SK-N-SH (cell line): ENCODE measurements at regions not wholly inside any gene's neighbourhood (a gene's known extent, or its start where the extent isn't known, plus 50 kb on each side); places are given as distances from the start of the nearest gene placed in this dataset.

Experiments used
- CTCF ChIA-PET: fragments of 300-600, 350-600 bp; formaldehyde crosslinking; extraction: SDS; loops from one replicate; lab custom pipeline; 2021; lab: Yijun Ruan, JAX
- POLR2A ChIA-PET: fragments of 350-600 bp; sonication (Branson Sonifier 250); formaldehyde crosslinking; extraction: SDS; loops from one replicate; lab custom pipeline; 2020; ENCODE audit warnings: antibody characterized with exemption, inconsistent platforms; lab: Yijun Ruan, JAX
- DNase-seq: peaks from one replicate; pipeline ENCODE4 v3.0.0; 2012
- H2AFZ ChIP-seq: fragments of 200-600 bp; sonication (generic); 2 replicates; pipeline ENCODE4 v1.8.1; 2016; ENCODE audit warnings: antibody characterized with exemption, mild to moderate bottlenecking, low read depth
- H3F3A ChIP-seq: fragments of 200-600 bp; sonication (generic); replicated peaks from 2 replicates; pipeline ENCODE3; 2016; ENCODE audit warnings: antibody characterized with exemption, mild to moderate bottlenecking; ENCODE audit not compliant: insufficient read depth
- H3K27ac ChIP-seq, 2 experiments: fragments of 200-500 bp in 1 of 2; fragments of 200-600 bp in 1 of 2; sonication (Bioruptor generic) in 1 of 2; sonication (generic), shearing (Covaris generic) in 1 of 2; 2 replicates each; pipeline versions ENCODE4 v1.5.1 to v1.6.1; 2014 to 2016; ENCODE audit warnings: low read depth in 2 of 2, inconsistent platforms in 1 of 2, low read length in 1 of 2, mild to moderate bottlenecking in 1 of 2, mixed read lengths in 1 of 2
- H3K27me3 ChIP-seq: fragments of 200-600 bp; sonication (generic), shearing (Covaris generic); 2 replicates; pipeline ENCODE4 v1.6.1; 2016; ENCODE audit warnings: mixed run types; ENCODE audit not compliant: insufficient read depth
- H3K36me3 ChIP-seq, 2 experiments: fragments of 200-500 bp in 1 of 2; fragments of 200-600 bp in 1 of 2; sonication (Bioruptor generic) in 1 of 2; sonication (generic) in 1 of 2; replicated peaks in 1 of 2; 2 replicates each; pipeline versions ENCODE3 to v1.5.1; 2014 to 2016; ENCODE audit warnings: low read length in 1 of 2, mild to moderate bottlenecking in 1 of 2; ENCODE audit not compliant: insufficient read depth in 2 of 2, control insufficient read depth in 1 of 2
- H3K4me1 ChIP-seq, 2 experiments: fragments of 200-500 bp in 1 of 2; fragments of 200-600 bp in 1 of 2; sonication (Bioruptor generic) in 1 of 2; sonication (generic), shearing (Covaris generic) in 1 of 2; 2 replicates each; pipeline versions ENCODE4 v1.5.1 to v1.6.1; 2014 to 2016; ENCODE audit warnings: low read depth in 1 of 2, low read length in 1 of 2, mixed run types in 1 of 2; ENCODE audit not compliant: insufficient read depth in 2 of 2, control insufficient read depth in 1 of 2
- H3K4me2 ChIP-seq: fragments of 200-600 bp; sonication (generic), shearing (Covaris generic); 2 replicates; pipeline ENCODE4 v1.6.1; 2017; ENCODE audit warnings: mixed run types
- H3K4me3 ChIP-seq, 2 experiments: fragments of 200-500 bp in 1 of 2; fragments of 200-600 bp in 1 of 2; sonication (Bioruptor generic) in 1 of 2; sonication (generic), shearing (Covaris generic) in 1 of 2; 2 replicates each; pipeline versions ENCODE4 v1.5.1 to v1.8.1; 2014 to 2016; ENCODE audit warnings: low read depth in 2 of 2, inconsistent platforms in 1 of 2, low read length in 1 of 2, mild to moderate bottlenecking in 1 of 2, mixed read lengths in 1 of 2, moderate library complexity in 1 of 2
- H3K79me2 ChIP-seq: fragments of 200-600 bp; sonication (generic); 2 replicates; pipeline ENCODE4 v1.8.1; 2017; ENCODE audit warnings: mild to moderate bottlenecking; ENCODE audit not compliant: insufficient read depth
- H3K9ac ChIP-seq: fragments of 200-600 bp; sonication (generic); 2 replicates; pipeline ENCODE4 v1.6.1; 2017; ENCODE audit warnings: mixed run types
- H3K9me2 ChIP-seq: fragments of 200-600 bp; sonication (generic); 2 replicates; pipeline ENCODE4 v1.6.1; 2017; ENCODE audit warnings: mixed run types
- H3K9me3 ChIP-seq: fragments of 200-600 bp; sonication (generic); 2 replicates; pipeline ENCODE4 v1.6.1; 2017; ENCODE audit warnings: mixed run types, mild to moderate bottlenecking, moderate library complexity
- H4K20me1 ChIP-seq: fragments of 200-600 bp; sonication (generic); 2 replicates; pipeline ENCODE4 v1.6.1; 2017; ENCODE audit warnings: mild to moderate bottlenecking, mixed run types; ENCODE audit not compliant: insufficient read depth
- ELF1 ChIP-seq: IDR thresholded peaks from 2 replicates; pipeline ENCODE4 v1.4.0; 2012
- EZH2phosphoT487 ChIP-seq: fragments of 200-600 bp; sonication (generic); IDR thresholded peaks from 2 replicates; pipeline ENCODE4 v1.6.1; 2017; ENCODE audit warnings: low read depth, mixed run types, mild to moderate bottlenecking, antibody characterized with exemption, moderate library complexity, borderline replicate concordance
- FOXJ3 ChIP-seq: sonication (generic); formaldehyde crosslinking; IDR thresholded peaks from 2 replicates; pipeline ENCODE4 v1.5.1; 2020; ENCODE audit warnings: mild to moderate bottlenecking, missing genetic modification reagents
- GATA2 ChIP-seq: sonication (generic); formaldehyde crosslinking; IDR thresholded peaks from 2 replicates; pipeline ENCODE4 v1.5.0; 2020; ENCODE audit warnings: mild to moderate bottlenecking, missing genetic modification reagents
- MXI1 ChIP-seq: IDR thresholded peaks from 2 replicates; pipeline ENCODE4 v1.6.1; 2012; ENCODE audit warnings: mild to moderate bottlenecking, low read depth, low read length, improper control_type of control experiment
- NFIC ChIP-seq: IDR thresholded peaks from 2 replicates; pipeline ENCODE4 v1.4.0; 2012; ENCODE audit warnings: borderline replicate concordance
- POLR2AphosphoS5 ChIP-seq: IDR thresholded peaks from 2 replicates; pipeline ENCODE4 v1.6.1; 2012; ENCODE audit warnings: low read depth, low read length
- RCOR1 ChIP-seq: fragments of 150-350 bp; IDR thresholded peaks from 2 replicates; pipeline ENCODE4 v1.6.1; 2017; ENCODE audit warnings: antibody characterized with exemption, low read length
- RXRA ChIP-seq: IDR thresholded peaks from 2 replicates; pipeline ENCODE4 v1.4.0; 2012; ENCODE audit warnings: low read depth, mild to moderate bottlenecking, borderline replicate concordance
- SIN3A ChIP-seq: IDR thresholded peaks from 2 replicates; pipeline ENCODE4 v1.6.1; 2012; ENCODE audit warnings: low read depth, mild to moderate bottlenecking, low read length, moderate library complexity, borderline replicate concordance
- TAF1 ChIP-seq: IDR thresholded peaks from 2 replicates; pipeline ENCODE4 v1.6.1; 2012; ENCODE audit warnings: low read depth, mild to moderate bottlenecking, low read length, moderate library complexity, borderline replicate concordance
- YY1 ChIP-seq: IDR thresholded peaks from 2 replicates; pipeline ENCODE4 v1.4.0; 2012; ENCODE audit warnings: low read depth, mild to moderate bottlenecking
- WGBS: methylation state at CpG from one replicate; pipeline ENCODE4 v1.1.6; 2017; ENCODE audit warnings: low lambda C conversion rate; 5-methylcytosine and 5-hydroxymethylcytosine counted together
- TF ChIP-seq, protein P1 (sequence below): fragments of 150-350 bp; IDR thresholded peaks from 2 replicates; pipeline ENCODE4 v1.6.1; 2017; ENCODE audit warnings: antibody characterized with exemption, low read length, low read depth, borderline replicate concordance
- TF ChIP-seq, protein P2 (sequence below): IDR thresholded peaks from 2 replicates; pipeline ENCODE4 v1.6.1; 2012; ENCODE audit warnings: mild to moderate bottlenecking, low read depth, low read length, moderate library complexity

DNA sequence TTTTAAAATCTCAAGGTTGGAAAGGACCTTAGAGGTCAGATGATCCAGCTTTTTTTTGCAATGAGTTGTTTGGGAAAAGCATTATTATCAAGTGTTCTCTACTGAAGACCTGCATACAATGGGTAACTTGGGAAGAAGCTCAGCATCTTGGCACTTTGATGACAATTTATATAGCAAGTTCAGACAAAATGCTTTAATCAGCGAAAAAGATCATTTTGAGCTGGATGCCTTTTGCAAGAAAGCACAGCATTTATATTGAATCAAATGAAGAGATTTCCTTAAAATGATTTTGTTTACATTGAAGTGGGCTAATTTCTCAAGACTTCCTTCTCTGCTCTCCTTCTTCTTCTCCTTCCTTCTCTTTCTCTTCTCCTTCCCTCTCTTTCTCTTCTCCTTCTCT is 796.4 kb upstream of the CDH2 start:
- Histone ChIP-seq H3K27me3 (no peaks in the 10 kb centered on the region), H3F3A (no peaks in the 10 kb centered on the region), H3K79me2 (no peaks in the 10 kb centered on the region), H3K36me3 (no peaks in the 10 kb centered on the region), H3K9ac (no peak overlapping the region), H3K9me2 (no peaks in the 10 kb centered on the region; the same call in 1 of the 2 replicates), H3K4me2 (no peak overlapping the region), H3K27ac (no peak overlapping the region), H3K9me3 (peaks cover 10% of the 10 kb centered on the region; the same call in 1 of the 2 replicates), H3K4me1 (no peaks in the 10 kb centered on the region; a peak in 1 of 4 replicates), H2AFZ (peak overlapping the region; percentile 14; the same call in 1 of the 2 replicates), H3K4me3 (no peak overlapping the region), H4K20me1 (no peaks in the 10 kb centered on the region)
- CTCF ChIA-PET = no interaction called here
- DNase-seq = no peak
- POLR2A ChIA-PET = no interaction called here
- 79% methylated on average over 1 of the region's 1 CpG for WGBS
- TF ChIP-seq, protein P1, sequence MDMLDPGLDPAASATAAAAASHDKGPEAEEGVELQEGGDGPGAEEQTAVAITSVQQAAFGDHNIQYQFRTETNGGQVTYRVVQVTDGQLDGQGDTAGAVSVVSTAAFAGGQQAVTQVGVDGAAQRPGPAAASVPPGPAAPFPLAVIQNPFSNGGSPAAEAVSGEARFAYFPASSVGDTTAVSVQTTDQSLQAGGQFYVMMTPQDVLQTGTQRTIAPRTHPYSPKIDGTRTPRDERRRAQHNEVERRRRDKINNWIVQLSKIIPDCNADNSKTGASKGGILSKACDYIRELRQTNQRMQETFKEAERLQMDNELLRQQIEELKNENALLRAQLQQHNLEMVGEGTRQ = no peak
- TF ChIP-seq YY1 (no peak), MXI1 (no peak), NFIC (no peak), RXRA (no peak)

DNA sequence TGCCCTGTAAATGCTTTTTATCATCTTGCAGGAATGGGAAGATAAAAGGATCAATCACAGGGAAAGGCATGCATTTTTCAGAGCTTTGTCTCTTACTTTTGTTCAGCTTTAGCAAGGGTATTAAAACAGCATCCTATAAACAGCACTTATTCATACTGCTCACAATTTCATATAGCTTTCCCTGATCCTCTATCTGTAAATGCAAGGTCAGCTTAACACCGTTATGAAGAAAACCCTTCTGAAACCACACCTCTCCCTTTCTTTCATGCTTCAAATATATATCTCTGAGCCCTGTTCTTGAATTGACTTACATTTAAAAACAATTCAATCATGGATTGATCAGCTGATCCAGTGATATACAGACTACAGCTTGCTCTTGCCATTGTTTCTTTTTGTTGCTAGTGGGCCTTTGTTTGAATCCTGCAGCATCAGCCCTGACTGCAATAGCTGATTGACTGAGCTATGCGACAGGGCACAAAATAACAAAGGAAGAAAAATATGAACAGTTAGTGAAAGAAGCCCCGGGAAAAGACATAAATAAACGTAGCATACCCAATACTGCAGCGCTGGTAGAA is 795.5 kb upstream of the CDH2 start:
- no peaks in the 10 kb centered on the region for H3F3A ChIP-seq
- CTCF ChIA-PET = interaction anchor here (0.8 to 1.8 kb wide), 2 partner anchors 10 to 12 kb away, joined by 3 to 5 read pairs; no protein-coding TSS in a partner anchor
- no peak overlapping the region for H3K4me2 ChIP-seq
- no peaks in the 10 kb centered on the region for H3K9me2 ChIP-seq
- H2AFZ ChIP-seq = no peak overlapping the region
- DNase-seq = no peak
- no peaks in the 10 kb centered on the region for H4K20me1 ChIP-seq
- 89% methylated on average over 5 of the region's 5 CpGs for WGBS
- peaks cover 10% of the 10 kb centered on the region; the same call in 1 of the 2 replicates for H3K9me3 ChIP-seq
- H3K4me1 ChIP-seq = no peaks in the 10 kb centered on the region; a peak in 1 of 4 replicates
- no peak overlapping the region for H3K9ac ChIP-seq
- no peak overlapping the region for H3K4me3 ChIP-seq
- H3K36me3 ChIP-seq = no peaks in the 10 kb centered on the region
- no peaks in the 10 kb centered on the region for H3K27me3 ChIP-seq
- no peaks in the 10 kb centered on the region for H3K79me2 ChIP-seq
- POLR2A ChIA-PET = no interaction called here
- H3K27ac ChIP-seq = no peak overlapping the region
- TF ChIP-seq GATA2 (CRISPR knock-in tag) (no peak), RXRA (no peak), EZH2phosphoT487 (no peak), TAF1 (no peak), RCOR1 (no peak), ELF1 (no peak), SIN3A (no peak), FOXJ3 (CRISPR knock-in tag) (no peak), POLR2AphosphoS5 (no peak)
- TF ChIP-seq, protein P1 = no peak
- TF ChIP-seq, protein P2, sequence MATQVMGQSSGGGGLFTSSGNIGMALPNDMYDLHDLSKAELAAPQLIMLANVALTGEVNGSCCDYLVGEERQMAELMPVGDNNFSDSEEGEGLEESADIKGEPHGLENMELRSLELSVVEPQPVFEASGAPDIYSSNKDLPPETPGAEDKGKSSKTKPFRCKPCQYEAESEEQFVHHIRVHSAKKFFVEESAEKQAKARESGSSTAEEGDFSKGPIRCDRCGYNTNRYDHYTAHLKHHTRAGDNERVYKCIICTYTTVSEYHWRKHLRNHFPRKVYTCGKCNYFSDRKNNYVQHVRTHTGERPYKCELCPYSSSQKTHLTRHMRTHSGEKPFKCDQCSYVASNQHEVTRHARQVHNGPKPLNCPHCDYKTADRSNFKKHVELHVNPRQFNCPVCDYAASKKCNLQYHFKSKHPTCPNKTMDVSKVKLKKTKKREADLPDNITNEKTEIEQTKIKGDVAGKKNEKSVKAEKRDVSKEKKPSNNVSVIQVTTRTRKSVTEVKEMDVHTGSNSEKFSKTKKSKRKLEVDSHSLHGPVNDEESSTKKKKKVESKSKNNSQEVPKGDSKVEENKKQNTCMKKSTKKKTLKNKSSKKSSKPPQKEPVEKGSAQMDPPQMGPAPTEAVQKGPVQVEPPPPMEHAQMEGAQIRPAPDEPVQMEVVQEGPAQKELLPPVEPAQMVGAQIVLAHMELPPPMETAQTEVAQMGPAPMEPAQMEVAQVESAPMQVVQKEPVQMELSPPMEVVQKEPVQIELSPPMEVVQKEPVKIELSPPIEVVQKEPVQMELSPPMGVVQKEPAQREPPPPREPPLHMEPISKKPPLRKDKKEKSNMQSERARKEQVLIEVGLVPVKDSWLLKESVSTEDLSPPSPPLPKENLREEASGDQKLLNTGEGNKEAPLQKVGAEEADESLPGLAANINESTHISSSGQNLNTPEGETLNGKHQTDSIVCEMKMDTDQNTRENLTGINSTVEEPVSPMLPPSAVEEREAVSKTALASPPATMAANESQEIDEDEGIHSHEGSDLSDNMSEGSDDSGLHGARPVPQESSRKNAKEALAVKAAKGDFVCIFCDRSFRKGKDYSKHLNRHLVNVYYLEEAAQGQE = no peak
